ENCODE measurements at regions not wholly inside any gene's neighbourhood (a gene's known extent, or its start where the extent isn't known, plus 50 kb on each side); places are given as distances from the start of the nearest gene placed in this dataset.

DNA sequence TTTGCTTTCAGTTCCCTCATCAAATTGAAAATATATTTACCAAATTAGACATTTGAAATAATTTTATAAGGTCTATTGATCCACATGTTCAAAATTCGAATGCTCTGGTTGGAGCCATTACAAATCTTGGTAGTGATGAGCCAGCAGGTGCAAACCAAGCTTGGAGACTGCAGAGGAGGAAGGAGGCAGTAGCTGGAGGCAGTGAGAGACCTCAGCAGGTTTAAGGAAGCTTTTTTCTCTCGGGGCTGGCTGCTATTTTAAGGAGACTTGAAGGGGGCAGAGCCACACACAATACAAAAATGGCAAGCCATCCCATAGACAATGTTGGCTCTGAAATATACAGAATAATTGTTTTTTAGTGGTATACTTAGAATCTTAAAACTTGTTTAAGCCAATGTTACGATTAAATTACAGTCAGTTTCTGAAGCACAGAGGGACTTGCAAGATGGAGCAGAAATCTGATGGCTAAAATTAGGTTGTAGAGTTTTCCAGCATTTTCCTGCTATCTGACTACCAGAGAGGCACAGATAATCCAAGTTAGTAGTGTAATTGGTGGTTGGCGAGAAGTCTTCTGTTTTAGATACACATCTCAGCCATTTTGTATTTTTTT lies 185.8 kb downstream of the SNX10 start:
- no peak for TF ChIP-seq CTCF (IDR thresholded peaks at IDR 0.05; ENCODE audit: borderline replicate concordance, insufficient read depth, low read depth, low read length)
- no peak overlapping the region for H3K4me3 ChIP-seq (ENCODE audit: low read depth, low read length)

DNA sequence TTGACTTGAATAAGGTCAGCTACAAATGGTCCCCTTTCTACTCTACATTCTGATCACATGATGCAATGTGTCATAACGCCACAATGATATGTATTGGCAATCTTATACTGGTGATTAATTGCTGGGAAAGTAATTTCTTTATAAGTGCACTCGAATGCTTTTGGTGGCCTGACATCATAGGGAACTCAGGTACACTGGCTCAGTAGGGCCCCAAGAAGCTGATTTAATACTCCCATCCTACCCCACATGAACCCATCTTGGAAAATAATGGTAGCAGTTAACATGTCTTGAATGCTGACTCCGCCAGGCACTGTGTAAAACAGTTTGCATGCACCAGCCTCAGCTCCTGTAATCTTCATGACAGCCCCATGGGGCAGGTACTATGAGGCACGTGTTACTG lies 186.9 kb downstream of the SNX10 start:
- no peak for TF ChIP-seq CTCF (IDR thresholded peaks at IDR 0.05; ENCODE audit: borderline replicate concordance, insufficient read depth, low read depth, low read length)

DNA sequence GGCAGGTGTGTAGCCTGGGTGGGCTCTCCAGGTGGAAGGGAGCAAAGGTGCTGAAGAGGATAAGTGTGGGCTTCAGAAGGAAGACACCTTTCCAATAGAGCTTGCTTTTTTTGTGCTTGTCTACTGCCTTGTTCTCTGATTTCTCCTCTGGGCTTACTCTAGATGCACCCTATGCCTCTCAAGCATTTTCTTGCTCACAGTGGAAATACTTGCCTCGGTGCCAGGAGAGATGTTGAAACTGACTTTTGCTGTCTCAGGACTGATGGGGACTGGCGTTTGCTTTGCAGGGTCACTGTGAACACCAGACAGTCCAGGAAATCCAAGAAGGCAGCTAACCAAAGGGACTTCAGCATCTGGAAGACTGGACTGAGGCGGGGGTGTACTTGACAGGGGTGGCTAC lies 187.9 kb downstream of the SNX10 start:
- H3K4me3 ChIP-seq (ENCODE audit: low read depth, low read length), result no peak overlapping the region
- no peak for TF ChIP-seq CTCF (IDR thresholded peaks at IDR 0.05; ENCODE audit: borderline replicate concordance, insufficient read depth, low read depth, low read length)

More for the DNA sequence above, 186.9 kb downstream of the SNX10 start:
- no peak overlapping the region for H3K4me3 ChIP-seq (ENCODE audit: low read depth, low read length)

GRCh38 chr7:26480156-26480555 lies 188.5 kb downstream of the SNX10 start:
- TF ChIP-seq CTCF (IDR thresholded peaks at IDR 0.05; ENCODE audit: borderline replicate concordance, insufficient read depth, low read depth, low read length), result no peak
- H3K4me3 ChIP-seq (ENCODE audit: low read depth, low read length), result no peak overlapping the region

DNA sequence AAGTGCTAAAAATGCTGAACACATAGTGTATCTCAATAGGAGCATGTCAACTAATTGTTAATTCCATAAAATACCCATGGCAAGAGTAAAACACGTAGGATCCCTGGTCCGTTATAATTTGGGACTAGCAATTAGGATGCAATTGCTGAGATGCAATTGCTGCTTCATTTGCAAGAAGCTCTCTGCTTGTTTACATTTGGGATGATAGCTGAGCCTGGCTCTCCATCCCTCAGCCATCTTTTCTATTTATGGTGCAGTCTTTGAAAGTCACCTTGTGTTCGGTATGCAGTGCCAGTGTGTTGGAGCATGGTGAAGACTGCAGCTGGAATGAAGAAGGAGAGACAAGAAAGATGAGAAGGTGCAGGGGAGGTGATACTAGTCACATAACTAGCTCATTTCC lies 191.3 kb downstream of the SNX10 start:
- H3K4me3 ChIP-seq (ENCODE audit: low read depth, low read length), result no peak overlapping the region
- TF ChIP-seq CTCF (IDR thresholded peaks at IDR 0.05; ENCODE audit: borderline replicate concordance, insufficient read depth, low read depth, low read length), result no peak

DNA sequence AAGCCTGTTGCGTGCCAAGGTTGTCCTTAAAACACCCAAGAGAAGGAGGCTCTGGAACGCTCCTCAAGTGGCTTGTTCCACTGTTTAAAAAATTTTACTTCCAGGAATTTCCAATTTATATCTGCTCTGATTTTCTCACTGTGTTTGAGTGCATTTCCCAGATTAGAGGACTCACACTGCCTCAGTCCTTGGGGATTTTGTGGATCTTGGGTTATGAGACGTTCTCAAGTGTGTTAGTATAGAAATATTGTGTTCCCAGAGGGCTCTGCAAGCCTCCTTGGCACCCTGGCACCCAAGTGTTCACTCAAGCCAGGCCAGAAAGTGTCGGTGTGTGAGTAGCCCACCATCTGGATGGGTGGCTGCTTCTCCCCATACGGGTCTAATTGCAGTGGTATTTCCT lies 192.2 kb downstream of the SNX10 start:
- no peak for TF ChIP-seq CTCF (IDR thresholded peaks at IDR 0.05; ENCODE audit: borderline replicate concordance, insufficient read depth, low read depth, low read length)
- H3K4me3 ChIP-seq (ENCODE audit: low read depth, low read length), result no peak overlapping the region

DNA sequence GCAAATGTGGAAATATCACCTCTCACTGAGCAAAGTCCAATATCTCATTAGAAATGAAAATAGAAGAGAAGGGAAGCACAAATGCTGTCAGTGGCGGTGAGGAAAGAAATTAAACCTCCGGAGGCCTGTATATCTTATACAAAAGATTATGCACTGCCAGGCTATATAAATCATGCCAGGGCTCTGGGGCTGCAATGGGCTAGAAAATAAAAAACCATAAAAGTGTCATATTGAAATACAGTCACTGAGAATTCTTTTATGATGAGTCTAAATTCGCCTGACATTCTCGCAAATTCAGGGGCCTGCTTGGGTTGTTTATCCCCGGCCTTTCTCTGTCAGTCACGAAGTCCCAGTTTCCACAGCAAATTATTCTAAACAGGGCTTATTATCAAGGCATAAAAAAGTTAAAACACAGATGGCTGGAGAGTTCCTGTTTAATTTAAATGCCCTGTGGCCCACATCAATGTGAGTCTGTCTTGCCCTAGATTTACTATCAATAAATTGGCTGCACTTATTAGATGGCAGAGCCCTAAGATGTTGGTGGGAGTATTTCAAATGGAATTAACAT lies 193.8 kb downstream of the SNX10 start:
- no peak overlapping the region for H3K4me3 ChIP-seq (ENCODE audit: low read depth, low read length)
- no peak for TF ChIP-seq CTCF (IDR thresholded peaks at IDR 0.05; ENCODE audit: borderline replicate concordance, insufficient read depth, low read depth, low read length)

All from GM12875 (cell line).